GM19238 (cell line): ENCODE measurements at regions not wholly inside any gene's neighbourhood (a gene's known extent, or its start where the extent isn't known, plus 50 kb on each side); places are given as distances from the start of the nearest gene placed in this dataset.
"Not testable (repeated sequence)": the region's sequence is repeated elsewhere in the genome, so short reads cannot be mapped to it uniquely, and the experiment has no call there.

Experiments used
- DNase-seq: peaks from one replicate; pipeline ENCODE4 v3.0.0; 2011; ENCODE audit warnings: low spot score; ENCODE audit not compliant: insufficient read length

DNA sequence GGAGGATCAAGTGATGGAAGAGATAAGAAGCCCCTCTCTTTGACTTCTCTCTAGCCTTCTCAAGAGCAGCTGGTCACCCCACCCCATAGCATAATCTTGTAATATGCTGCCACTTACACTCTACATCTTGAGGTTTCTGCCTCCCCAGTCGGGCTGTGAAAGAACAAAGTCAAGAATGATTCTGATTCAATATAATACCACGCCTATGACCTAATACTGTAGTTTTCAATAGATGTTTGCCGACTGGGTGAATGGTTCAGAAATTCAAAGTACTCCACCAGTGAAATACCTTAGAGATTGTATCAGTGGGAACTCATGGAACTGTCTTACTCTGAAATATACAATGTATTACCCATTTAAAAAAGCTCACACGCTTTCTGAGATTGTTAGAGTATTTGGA lies 93.0 kb upstream of the ZFHX3 start:
- DNase-seq = no peak

DNA sequence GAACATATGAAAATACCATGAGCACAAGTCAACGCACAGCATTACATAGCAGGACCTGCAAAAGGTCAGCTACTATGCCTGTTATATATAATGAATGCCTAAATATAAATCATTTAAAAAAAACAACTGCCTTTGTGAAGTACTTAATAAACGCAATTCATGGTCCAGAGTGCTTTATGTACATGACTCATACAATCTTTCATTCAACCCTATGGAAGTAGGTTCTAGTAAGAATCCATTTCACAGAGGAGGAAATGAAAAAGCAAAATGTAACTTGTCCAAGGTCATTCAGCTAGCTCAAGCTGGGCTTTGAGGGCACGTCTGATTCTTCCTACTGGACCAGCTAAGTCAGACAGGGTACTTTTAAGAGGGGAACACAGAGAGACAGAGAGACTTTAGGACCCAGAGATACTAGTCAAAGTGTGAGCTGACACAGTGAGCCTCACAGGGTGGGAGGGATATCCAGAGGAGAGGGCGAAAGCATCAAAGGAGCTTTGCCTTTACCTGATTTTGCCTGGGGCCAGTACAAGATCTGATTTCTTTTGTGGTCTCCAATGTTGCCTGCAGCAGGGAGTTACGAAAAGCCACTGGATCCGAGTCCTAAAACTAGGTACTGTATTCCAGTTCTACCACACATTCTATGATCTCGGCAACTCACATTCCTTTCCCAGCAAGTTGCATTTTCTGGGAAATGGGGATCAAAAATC lies 83.4 kb upstream of the ZFHX3 start:
- no peak for DNase-seq

DNA sequence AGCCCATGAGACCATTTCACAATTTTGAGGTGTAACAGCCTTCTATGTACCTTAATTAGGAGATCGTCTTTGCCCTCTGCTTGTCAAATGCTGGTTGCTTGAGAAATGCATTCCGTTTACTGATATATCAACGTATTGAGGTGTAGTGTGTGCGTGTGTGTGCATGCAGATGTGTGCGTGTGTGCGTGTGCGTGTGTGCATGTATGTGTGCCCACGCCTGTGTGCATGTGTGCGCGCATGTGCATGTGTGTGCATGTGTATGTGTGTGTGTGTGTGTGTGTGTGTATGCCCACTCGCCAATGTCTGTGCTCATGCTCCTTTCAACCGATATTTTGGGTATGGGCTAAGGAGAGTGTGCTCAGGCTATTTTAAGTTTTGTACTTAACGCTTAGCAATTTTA lies 81.5 kb upstream of the ZFHX3 start:
- DNase-seq = no peak

DNA sequence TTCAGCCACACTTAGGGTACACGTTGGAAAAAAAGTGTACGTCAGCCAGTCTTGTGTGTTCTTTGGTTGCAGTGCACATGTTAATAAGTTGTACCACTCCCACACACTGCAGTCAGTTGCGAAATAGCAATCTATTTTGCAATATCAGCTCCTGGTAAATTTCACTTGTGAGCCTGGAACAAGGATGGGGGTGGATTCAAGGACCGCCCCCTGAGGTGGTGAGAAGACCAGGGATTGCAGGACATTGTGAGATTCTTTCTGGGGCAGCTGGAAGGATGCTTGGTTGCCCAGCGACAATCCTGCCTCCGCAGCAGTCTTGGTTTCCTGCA lies 78.6 kb upstream of the ZFHX3 start:
- DNase-seq = no peak

DNA sequence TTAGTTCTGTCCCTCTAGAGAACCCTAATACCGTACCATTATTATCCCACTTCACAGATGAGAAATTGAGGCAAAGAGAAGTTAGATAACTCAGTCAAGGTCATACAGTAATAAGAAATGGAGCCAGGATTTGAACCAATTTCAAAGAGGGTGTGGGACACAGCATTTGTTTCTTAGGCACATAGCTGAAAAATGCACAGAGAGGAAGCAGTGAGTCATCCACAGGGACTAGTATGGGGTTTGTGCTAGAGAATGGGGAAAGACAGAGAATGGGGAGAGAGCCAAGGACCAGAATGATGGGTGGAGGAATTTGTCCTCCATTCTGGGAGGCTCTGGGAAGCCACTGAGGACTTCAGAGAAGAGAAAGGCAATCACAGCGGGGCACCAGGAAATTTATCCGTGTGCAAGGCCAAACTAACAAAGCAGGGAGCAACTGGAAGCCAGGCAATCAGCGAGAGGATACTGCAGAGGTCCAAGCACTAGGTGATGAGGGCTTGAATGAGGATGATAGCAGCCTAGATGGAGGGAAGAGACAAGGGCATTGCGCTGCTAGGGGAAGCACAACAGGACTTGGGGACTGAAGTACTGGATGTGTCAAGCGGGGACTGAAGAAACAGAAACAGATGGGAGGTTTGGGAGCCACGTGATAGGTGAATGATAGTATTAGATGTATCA lies 78.1 kb upstream of the ZFHX3 start:
- no peak for DNase-seq

DNA sequence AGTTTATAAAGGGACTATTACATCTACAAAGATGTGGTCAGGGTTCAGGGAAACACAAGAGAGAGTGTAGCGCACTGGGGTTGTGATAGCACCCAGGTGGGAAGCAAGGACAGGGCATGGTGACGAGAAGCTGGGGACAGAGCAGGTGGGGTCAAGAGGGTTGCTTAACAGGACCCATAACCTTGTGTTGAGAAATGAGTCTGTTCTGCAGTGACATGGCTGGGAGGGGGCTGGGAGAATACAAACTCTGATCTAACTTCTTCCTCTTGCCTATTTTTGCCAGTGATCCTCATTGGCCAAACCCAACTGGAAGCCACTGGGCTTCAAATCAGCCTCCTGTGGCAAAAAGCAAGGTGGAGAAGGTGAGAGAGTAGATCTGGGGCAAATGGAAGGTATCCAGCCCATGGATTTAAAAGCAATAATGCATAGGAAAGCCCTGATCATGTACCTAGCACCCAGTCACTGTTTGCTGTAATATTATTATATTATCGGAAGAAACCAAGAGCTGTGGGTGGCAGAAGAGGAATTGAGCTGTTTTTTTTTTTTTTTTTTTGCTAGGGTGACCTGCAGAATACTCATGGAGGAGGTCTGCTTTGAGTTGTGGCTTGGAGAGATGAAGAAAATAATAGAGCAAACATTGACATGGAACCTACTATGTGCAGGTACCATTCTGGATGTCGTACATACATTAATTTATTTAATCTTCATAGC lies 76.9 kb upstream of the ZFHX3 start:
- DNase-seq = no peak

DNA sequence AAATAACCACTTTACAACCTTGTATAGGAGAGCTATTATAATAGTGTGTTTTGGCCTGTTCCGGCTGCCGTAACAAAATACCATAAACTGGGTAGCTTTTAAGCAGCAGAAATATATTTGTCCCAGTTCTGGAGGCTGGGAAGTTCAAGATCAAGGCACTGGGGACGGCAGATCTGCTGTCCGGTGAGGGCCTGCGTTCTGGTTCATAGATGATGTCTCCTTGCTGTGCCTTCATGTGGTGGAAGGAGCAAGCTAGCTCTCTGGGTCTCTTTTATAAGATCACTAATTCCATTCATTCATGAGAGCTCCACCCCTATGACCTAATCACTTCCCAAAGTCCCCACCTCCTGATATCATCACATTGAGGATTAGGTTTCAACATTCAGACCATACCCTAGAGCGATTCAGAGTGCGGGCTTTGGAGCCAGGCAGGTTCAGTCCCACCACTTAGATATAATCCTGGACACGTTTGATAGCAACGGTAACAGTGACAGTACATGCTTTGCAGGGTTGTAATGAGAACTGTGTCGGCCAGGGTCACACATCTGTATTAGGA lies 76.2 kb upstream of the ZFHX3 start:
- no peak for DNase-seq

DNA sequence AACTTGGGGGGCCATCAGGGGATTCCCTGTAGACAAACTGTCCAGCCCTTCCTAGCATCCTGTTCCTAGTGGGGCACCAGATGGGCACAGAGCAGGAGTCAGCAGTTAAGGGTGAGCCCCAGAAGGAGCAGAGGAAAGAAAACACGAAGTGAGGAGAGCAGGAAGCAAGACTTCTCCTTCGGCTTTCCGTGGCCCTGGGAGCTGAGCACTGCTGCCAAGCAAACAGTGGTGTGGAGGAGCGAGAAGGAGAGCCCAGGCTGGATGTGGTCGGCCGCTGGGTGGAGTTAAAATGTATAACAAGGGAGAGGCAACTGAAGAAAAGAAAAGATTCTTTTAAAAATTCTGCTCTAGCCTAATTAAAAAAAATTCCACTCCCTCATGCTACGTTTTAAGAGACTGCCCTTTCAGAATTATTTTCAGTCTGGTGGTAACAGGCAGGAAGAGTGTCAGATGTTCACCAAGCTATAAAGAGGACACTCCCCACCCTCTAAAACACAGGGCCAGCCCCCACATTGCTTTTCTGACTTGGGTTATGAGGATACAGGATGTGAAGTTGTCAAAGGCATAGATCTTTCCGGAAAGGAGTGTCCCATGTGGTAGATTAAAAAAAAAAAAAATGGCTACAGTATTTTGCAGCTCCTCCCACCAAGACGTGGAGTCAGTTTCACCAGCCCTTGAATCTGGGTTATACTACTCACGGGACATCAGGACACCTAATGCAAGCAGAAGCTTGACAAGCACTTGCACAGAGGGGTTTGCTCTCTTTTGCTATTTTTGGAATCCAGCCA lies 74.9 kb upstream of the ZFHX3 start:
- no peak for DNase-seq

DNA sequence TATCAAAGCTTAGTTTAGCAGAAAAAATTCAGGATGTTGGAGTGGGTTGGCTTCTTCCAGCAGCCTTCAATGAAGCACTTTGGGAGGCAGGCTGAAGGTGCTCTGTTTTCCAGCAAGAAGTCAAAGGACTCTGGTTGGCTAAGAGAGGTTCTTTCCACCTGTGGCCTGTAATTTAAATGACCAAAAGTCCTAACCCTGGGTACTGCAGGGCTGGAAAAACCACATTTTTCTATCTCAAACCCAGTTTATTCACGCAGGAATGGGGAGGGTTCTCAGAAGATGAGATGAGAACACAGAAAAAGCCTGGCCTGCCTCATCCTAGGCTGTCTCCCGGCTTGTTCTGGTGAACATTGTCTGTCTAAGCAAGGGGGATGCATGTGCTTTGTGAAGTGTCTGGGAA lies 68.6 kb upstream of the ZFHX3 start:
- no peak for DNase-seq

DNA sequence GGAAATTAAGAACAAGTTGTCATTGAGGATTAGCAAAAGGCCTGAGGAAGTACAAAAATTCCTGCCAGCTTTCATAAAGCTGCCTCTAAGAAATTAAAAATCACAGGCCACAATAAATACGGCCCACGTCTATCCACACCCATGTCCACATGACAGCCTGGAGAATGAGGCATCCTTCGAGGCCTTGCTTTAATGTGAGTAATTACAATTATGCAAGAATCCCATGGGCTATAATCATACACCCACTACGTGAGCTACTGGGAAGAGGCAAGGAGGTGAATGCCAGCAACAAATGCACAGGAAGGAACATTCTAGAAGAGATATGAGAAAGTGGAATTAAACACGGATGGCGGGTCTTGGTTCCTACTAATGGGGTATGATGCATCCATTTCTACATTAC lies 65.4 kb upstream of the ZFHX3 start:
- no peak for DNase-seq

DNA sequence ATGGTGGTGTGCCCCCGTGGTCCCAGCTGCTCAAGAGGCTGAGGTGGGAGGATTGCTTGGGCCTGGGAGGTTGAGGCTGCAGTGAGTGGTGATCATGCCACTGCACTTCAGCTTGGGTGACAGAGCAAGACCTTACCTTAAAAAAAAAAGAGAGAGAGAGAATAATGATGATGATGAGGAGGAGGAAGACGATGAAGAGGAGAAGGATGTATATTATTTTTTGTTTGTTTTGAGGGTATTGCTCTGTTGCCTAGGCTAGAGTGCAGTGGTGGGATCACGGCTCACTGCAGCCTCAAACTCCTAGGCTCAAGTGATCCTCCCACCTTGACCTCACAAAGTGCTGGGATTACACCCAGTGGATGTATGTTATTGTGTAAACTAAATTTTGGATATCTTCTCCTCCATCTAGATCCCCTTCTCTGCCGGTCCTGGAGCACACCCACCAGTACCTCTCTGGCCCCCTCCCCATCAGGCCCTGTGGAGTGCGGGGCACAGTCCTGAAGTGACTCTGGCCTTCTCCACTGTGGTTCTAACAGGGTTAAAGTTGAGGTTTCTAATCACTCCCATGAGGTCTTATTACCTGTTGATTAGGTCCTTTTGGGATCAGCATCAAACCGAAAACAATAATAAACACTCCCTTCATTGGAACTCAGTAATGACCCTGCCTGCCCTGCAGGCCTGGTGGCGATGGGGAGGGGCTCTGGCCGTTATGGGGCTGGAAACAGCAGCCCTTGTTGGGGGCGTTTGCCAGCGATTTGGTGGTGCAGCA lies 60.5 kb upstream of the ZFHX3 start:
- no peak for DNase-seq

DNA sequence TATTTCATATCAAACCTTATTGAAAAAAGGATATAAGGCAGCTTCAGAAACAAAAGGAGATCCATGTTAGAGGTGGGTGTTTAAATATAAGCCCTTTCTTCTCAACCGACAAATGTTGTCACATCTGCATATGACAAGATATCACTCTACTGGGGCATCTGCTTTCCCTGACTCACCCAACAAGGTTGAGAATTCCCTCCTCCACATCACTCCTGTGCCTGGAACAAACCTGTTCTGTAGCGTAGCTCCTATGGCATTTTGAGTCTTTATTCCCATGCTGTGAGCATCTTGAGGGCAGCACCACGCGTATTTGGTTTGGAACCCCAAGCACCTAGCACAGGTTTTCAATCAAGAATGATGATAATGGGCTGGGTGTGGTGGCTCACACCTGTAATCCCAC lies 59.4 kb upstream of the ZFHX3 start:
- DNase-seq = no peak

DNA sequence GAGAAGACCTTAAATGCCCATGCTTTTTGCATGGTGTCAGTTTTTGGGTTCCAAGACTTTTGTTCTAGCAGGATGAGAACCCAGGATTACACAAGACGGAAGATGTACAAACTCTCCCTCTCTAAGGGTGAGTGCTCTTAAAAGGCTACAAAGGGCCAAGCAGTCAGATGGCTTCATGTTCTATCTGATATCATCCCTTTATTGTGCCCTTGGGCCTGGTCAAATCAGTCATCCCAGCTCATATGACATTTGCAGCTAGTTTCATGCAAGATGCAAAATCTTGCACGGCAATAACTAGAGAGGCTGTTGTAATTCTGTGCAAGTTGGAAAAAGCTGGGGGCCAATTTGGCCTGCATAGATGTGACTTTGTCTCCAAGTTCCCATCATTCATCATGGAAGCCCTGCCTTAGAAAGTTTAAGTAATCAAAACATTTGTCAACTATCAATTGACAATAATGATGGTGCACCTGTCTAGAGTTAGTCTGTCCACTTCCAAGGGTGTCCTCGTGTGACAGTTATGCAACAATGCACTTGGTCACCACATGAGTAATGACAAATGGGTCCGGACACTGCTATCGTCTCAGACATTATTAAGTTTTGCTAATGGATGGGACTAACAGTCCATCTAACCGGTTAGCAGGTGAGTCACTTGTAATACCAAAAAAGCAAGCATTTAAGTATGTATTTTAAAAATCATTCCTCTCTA lies 58.6 kb upstream of the ZFHX3 start:
- DNase-seq = no peak

DNA sequence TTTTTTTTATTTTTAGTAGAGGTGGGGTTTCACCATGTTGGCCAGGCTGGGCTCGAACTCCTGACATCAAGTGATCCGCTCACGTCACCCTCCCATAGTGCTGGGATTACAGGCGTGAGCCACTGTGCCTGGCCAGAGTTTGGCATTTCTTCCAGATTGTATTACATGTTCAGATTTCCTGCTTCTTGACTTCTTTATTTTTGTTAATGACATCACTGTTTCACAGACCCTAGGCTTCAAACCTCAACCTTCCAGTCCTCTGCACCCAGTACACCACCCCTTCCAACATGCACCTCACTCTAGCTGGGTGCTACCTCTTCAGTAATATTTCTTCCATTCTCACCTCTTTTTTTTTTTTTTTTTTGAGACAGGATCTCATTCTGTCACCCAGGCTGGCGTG lies 53.6 kb upstream of the ZFHX3 start:
- DNase-seq = no peak

DNA sequence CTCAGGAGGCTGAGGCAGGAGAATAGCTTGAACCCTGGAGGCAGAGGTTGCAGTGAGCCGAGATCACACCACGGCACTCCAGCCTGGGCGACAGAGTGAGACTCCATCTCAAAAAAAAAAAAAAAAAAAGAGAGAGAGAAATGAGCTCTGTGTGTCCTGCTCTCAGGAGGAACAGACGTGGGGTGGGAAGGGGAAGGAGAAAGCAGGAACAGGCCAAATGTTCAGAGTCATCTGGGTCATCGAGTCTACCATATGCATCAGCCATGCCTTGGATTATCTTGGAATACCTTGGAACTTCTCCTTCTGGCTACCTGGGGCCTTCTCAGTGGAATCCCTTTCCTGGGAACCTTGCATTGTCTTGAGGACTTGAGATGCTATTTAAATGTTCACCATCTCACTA lies 51.7 kb upstream of the ZFHX3 start:
- DNase-seq = not testable (repeated sequence)
